Keratinocyte (primary cell): ENCODE measurements at regions not wholly inside any gene's neighbourhood (a gene's known extent, or its start where the extent isn't known, plus 50 kb on each side); places are given as distances from the start of the nearest gene placed in this dataset.

Experiments used
- DNase-seq: peaks from one replicate; pipeline ENCODE4 v3.0.0-alpha.2; 2011; ENCODE audit warnings: low read depth, missing footprints, low spot score
- FAIRE-seq: peaks from 2 replicates; lab custom pipeline; 2011; peaks lifted over from hg19 to GRCh38; lab: Jason Lieb, UNC
- H2AFZ ChIP-seq: 2 replicates; pipeline ENCODE4 v1.6.0; 2012; ENCODE audit warnings: low read length, control low read depth, inconsistent platforms; ENCODE audit not compliant: control insufficient read depth
- H3K27ac ChIP-seq: 2 replicates; pipeline ENCODE4 v1.5.1; 2011; ENCODE audit warnings: low read length; ENCODE audit not compliant: control insufficient read depth, insufficient read depth
- H3K27me3 ChIP-seq: 3 replicates; pipeline ENCODE4 v1.6.0; 2011; ENCODE audit warnings: low read length; ENCODE audit not compliant: control insufficient read depth, insufficient read depth; ENCODE audit errors: extremely low read depth
- H3K36me3 ChIP-seq, 2 experiments: 2 replicates in 1 of 2; 3 replicates in 1 of 2; pipeline ENCODE4 v1.5.1; 2011; ENCODE audit warnings: low read length in 2 of 2, mild to moderate bottlenecking in 1 of 2; ENCODE audit not compliant: control insufficient read depth in 2 of 2, insufficient read depth in 2 of 2; ENCODE audit errors: extremely low read depth in 1 of 2
- H3K4me1 ChIP-seq: 3 replicates; pipeline ENCODE4 v1.5.1; 2011; ENCODE audit warnings: low read length; ENCODE audit not compliant: control insufficient read depth, insufficient read depth; ENCODE audit errors: extremely low read depth
- H3K4me2 ChIP-seq: 3 replicates; pipeline ENCODE4 v1.6.0; 2011; ENCODE audit warnings: low read depth, low read length; ENCODE audit not compliant: control insufficient read depth, insufficient read depth; ENCODE audit errors: extremely low read depth
- H3K4me3 ChIP-seq, 3 experiments: fragments of 200-600 bp in 1 of 3; sonication (generic) in 1 of 3; 2 replicates in 2 of 3; 3 replicates in 1 of 3; pipeline ENCODE4 v1.5.1; 2011 to 2016; ENCODE audit warnings: low read length in 3 of 3, mild to moderate bottlenecking in 3 of 3, control low read depth in 2 of 3, inconsistent platforms in 1 of 3, low read depth in 1 of 3, mixed read lengths in 1 of 3, mixed run types in 1 of 3, moderate library complexity in 1 of 3; ENCODE audit not compliant: control insufficient read depth in 2 of 3, insufficient read depth in 2 of 3; ENCODE audit errors: extremely low read depth in 1 of 3
- H3K79me2 ChIP-seq: 2 replicates; pipeline ENCODE4 v1.6.0; 2012; ENCODE audit warnings: low read length; ENCODE audit not compliant: control insufficient read depth, insufficient read depth
- H3K9ac ChIP-seq: 3 replicates; pipeline ENCODE4 v1.6.0; 2011; ENCODE audit warnings: low read length; ENCODE audit not compliant: control insufficient read depth, insufficient read depth; ENCODE audit errors: extremely low read depth
- H3K9me1 ChIP-seq: 3 replicates; pipeline ENCODE4 v1.6.0; 2011; ENCODE audit warnings: low read length; ENCODE audit not compliant: control insufficient read depth, insufficient read depth; ENCODE audit errors: extremely low read depth
- H3K9me3 ChIP-seq: 2 replicates; pipeline ENCODE4 v1.5.1; 2012; ENCODE audit warnings: low read depth, low read length; ENCODE audit not compliant: control insufficient read depth
- H4K20me1 ChIP-seq: 3 replicates; pipeline ENCODE4 v1.6.0; 2011; ENCODE audit warnings: low read length; ENCODE audit not compliant: control insufficient read depth, insufficient read depth; ENCODE audit errors: extremely low read depth
- EZH2 ChIP-seq: IDR thresholded peaks from one replicate; pipeline ENCODE4 v1.6.1; 2012; ENCODE audit warnings: inconsistent platforms, mild to moderate bottlenecking, low read length, moderate library complexity
- dilution Hi-C: fragments of 300-500 bp; cut with MboI; formaldehyde crosslinking; loops from one replicate; pipeline ENCODE4 v1.7.0; 2020; ENCODE audit warnings: low sequenced_read_pairs; ENCODE audit not compliant: extremely low pct_ligation_motif_present
- TF ChIP-seq, protein P1 (sequence below), 3 experiments: IDR thresholded peaks in 1 of 3; conservative IDR thresholded peaks in 1 of 3; optimal IDR thresholded peaks in 1 of 3; 2 replicates in 2 of 3; 3 replicates in 1 of 3; pipeline versions ENCODE3 to v1.5.1; 2011; ENCODE audit warnings: low read length in 3 of 3, mild to moderate bottlenecking in 3 of 3, moderate library complexity in 2 of 3, control low read depth in 1 of 3, inconsistent platforms in 1 of 3; ENCODE audit not compliant: insufficient read depth in 2 of 3; ENCODE audit errors: extremely low read depth in 1 of 3

DNA sequence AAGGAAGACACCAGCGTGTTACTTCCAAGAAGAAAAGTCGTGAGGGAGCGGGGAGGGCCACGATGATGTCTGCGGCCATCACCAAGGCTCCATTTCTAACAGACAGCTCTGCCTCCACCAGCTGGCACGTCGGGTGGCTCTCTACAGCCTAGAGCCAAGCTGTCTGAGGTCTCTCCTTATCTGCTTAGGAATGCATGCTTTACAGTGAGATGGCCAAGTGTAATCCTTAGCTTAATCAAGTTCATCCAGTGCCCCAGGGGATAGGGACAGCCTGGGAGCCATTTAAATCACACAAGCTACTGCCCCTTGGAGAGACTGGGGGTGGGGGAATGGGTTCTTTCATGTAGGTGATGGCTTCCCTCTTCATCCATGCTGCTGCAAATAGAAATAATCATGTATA, 213.8 kb upstream of the CST7 start:
- H3K79me2 ChIP-seq: no peaks in the 10 kb centered on the region
- FAIRE-seq (no peak), DNase-seq (no peak)
- no peak overlapping the region for H3K27ac ChIP-seq
- no peak overlapping the region for H3K4me3 ChIP-seq
- H3K27me3 ChIP-seq: no peaks in the 10 kb centered on the region
- no peaks in the 10 kb centered on the region for H3K4me1 ChIP-seq
- H3K4me2 ChIP-seq: no peak overlapping the region
- H3K36me3 ChIP-seq: no peaks in the 10 kb centered on the region
- no peaks in the 10 kb centered on the region for H3K9me3 ChIP-seq
- TF ChIP-seq EZH2: no peak
- TF ChIP-seq, protein P1, sequence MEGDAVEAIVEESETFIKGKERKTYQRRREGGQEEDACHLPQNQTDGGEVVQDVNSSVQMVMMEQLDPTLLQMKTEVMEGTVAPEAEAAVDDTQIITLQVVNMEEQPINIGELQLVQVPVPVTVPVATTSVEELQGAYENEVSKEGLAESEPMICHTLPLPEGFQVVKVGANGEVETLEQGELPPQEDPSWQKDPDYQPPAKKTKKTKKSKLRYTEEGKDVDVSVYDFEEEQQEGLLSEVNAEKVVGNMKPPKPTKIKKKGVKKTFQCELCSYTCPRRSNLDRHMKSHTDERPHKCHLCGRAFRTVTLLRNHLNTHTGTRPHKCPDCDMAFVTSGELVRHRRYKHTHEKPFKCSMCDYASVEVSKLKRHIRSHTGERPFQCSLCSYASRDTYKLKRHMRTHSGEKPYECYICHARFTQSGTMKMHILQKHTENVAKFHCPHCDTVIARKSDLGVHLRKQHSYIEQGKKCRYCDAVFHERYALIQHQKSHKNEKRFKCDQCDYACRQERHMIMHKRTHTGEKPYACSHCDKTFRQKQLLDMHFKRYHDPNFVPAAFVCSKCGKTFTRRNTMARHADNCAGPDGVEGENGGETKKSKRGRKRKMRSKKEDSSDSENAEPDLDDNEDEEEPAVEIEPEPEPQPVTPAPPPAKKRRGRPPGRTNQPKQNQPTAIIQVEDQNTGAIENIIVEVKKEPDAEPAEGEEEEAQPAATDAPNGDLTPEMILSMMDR (optimal IDR thresholded peaks at IDR 0.05 in 1 of 3, IDR thresholded peaks at IDR 0.05 in 1 of 3, conservative IDR thresholded peaks at IDR 0.05 in 1 of 3; ENCODE audit: extremely low read depth in 1 of 3, insufficient read depth in 2 of 3, low read length in 3 of 3): no peak
- H3K9me1 ChIP-seq: no peaks in the 10 kb centered on the region
- H4K20me1 ChIP-seq: no peaks in the 10 kb centered on the region
- dilution Hi-C loops: no loop called here
- H2AFZ ChIP-seq: no peak overlapping the region
- H3K9ac ChIP-seq: no peak overlapping the region

DNA sequence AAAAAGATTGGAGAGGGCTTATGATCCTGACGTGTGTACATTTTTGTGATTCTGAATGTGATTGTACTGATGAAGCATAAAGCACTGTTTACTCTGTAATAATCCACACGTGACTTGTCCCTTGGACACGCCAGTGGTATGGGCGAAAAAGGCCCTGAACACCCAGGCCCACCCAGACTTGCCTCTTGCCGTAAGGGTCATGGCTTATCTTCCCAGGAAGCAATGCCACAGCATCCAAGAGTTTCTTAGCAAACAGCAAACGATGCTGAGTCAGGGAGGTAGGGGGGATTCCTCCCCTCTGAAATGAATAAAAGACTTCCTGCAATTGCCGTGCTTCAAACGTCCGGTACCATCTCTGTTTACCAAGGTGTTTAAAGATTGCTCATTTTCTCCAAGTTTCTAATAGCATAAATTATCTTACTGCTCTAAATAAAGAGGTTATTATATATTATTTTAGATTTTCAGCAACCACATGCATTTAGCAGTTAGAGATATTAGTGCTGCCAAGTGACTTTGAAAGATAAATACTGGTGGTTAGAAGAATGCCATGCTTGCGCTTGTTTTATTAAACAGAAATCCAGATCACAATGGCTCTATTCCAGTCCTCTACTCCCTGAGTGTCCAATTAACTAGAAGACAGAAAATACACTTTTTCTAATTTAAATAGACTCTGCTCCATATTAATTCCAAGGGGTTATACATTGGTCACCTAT, 212.8 kb upstream of the CST7 start:
- no peaks in the 10 kb centered on the region for H3K36me3 ChIP-seq
- no peak overlapping the region for H2AFZ ChIP-seq
- dilution Hi-C loops: no loop called here
- no peak overlapping the region for H3K4me3 ChIP-seq
- H3K27me3 ChIP-seq: no peaks in the 10 kb centered on the region
- no peaks in the 10 kb centered on the region for H3K9me3 ChIP-seq
- H3K4me2 ChIP-seq: no peak overlapping the region
- H4K20me1 ChIP-seq: no peaks in the 10 kb centered on the region
- no peaks in the 10 kb centered on the region for H3K79me2 ChIP-seq
- H3K9me1 ChIP-seq: no peaks in the 10 kb centered on the region
- DNase-seq: no peak
- TF ChIP-seq, protein P1 (optimal IDR thresholded peaks at IDR 0.05 in 1 of 3, IDR thresholded peaks at IDR 0.05 in 1 of 3, conservative IDR thresholded peaks at IDR 0.05 in 1 of 3; ENCODE audit: extremely low read depth in 1 of 3, insufficient read depth in 2 of 3, low read length in 3 of 3): no peak
- no peak for TF ChIP-seq EZH2
- FAIRE-seq: no peak
- no peak overlapping the region for H3K27ac ChIP-seq
- H3K9ac ChIP-seq: no peak overlapping the region
- H3K4me1 ChIP-seq: no peaks in the 10 kb centered on the region
